ENCODE measurements at regions not wholly inside any gene's neighbourhood (a gene's known extent, or its start where the extent isn't known, plus 50 kb on each side); places are given as distances from the start of the nearest gene placed in this dataset.

DNA sequence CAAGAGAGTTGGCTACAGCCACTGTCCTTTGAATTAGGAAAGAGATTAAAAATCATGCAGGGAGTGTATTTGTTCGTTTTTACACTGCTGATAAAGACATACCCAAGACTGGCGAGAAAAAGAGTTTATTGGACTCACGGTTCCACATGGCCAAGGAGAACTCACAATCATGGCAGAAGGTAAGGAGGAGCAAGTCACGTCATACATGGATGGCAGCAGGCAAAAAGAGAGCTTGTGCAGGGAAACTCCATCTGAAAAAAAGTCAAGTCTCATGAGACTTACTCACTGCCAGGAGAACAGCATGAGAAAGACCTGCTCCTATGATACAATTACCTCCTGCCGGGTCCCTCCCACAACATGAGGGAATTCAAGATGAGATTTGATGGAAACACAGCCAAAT is 1595.2 kb downstream of the KCNT2 start:
- ATAC-seq = no peak
- Mint-ChIP-seq H3K9me3 (peaks cover 6% of the 10 kb centered on the region), H3K4me3 (no peak overlapping the region), H3K27ac (no peak overlapping the region), H3K36me3 (no peaks in the 10 kb centered on the region), H3K4me1 (no peaks in the 10 kb centered on the region), H3K27me3 (no peaks in the 10 kb centered on the region)

DNA sequence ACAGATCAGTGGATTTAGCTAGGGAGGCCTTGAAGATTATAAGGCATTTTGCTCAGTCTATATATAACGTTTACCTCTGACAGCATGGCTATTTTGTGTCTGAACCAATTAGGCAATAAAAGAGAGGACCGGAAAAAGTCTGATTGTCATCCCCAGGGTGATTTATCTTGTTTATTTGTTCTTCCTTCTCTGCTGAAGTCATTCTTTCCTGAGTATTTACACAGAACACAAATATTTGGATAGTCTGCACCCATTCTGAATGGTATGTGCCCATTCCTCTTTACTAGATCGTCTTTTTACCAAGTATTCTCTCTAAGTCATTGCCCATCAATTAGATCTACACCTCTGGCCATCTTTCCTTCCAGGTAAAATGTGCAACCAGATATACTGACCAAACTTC is 1602.9 kb downstream of the KCNT2 start:
- no peaks in the 10 kb centered on the region for H3K27me3 Mint-ChIP-seq
- H3K4me1 Mint-ChIP-seq = no peaks in the 10 kb centered on the region
- H3K36me3 Mint-ChIP-seq = no peaks in the 10 kb centered on the region
- H3K27ac Mint-ChIP-seq = no peak overlapping the region
- no peak overlapping the region for H3K4me3 Mint-ChIP-seq
- no peak for ATAC-seq
- H3K9me3 Mint-ChIP-seq = no peaks in the 10 kb centered on the region

DNA sequence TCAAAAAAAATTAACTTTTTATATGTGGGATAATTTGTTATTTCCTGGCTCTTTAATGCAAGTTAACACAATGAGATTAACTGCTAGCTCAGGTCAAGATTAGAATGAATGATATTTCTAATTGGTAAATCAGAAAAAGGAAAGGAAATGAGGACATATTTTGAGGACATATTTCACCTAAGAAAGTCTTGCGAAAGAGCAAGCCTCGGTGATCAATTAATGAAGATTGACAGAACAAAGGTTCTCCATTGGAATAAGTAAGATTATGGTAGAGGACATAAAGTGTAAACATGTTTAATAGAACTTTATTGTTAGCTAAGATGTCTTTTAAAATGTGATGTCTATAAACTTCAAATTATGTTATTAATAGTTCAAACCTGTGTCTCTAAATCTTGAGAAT is 1617.8 kb downstream of the KCNT2 start:
- Mint-ChIP-seq H3K4me3 (no peak overlapping the region), H3K36me3 (no peaks in the 10 kb centered on the region), H3K9me3 (peaks cover 3% of the 10 kb centered on the region), H3K27ac (no peak overlapping the region), H3K4me1 (no peaks in the 10 kb centered on the region), H3K27me3 (no peaks in the 10 kb centered on the region)
- no peak for ATAC-seq

DNA sequence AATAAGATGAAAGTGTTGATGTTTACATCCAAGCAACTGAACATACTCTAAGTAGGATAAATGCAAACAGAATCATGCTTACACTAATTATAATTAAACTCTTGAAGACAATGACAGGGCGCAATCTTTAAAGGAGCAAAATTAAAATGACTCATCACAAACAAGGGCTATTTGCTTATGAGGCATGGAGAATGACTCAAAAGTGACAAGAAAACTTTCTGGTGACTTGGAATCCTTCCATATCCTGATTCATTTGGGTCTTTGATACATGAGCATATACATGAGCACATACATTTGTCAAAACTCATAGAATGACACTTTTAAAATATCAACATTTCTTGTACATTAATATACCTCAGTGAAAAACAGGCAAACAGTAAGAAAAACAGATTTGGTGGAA is 1632.3 kb downstream of the KCNT2 start:
- Mint-ChIP-seq H3K4me1 (no peaks in the 10 kb centered on the region), H3K9me3 (peaks cover 6% of the 10 kb centered on the region), H3K4me3 (no peak overlapping the region), H3K36me3 (no peaks in the 10 kb centered on the region), H3K27ac (no peak overlapping the region), H3K27me3 (no peaks in the 10 kb centered on the region)
- no peak for ATAC-seq

DNA sequence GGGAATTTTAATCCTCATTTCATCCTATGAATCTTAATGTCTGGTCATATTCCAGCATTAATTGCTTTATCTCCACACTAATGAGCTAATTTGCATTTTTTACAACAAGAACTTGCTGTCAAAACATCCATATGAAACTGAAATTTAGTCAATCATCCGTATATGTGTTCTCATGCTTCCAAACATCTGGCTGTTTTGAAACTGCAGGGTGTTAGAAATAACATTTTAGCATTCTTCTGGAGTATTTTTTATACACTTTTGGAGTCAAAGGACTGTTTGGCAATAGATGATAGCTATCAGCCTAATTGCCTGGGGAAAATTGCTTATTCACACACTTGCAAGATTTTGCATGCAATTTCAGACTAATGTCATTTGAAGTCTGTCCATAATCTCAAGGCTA is 1639.3 kb downstream of the KCNT2 start:
- no peak for ATAC-seq
- no peak overlapping the region for H3K4me3 Mint-ChIP-seq

DNA sequence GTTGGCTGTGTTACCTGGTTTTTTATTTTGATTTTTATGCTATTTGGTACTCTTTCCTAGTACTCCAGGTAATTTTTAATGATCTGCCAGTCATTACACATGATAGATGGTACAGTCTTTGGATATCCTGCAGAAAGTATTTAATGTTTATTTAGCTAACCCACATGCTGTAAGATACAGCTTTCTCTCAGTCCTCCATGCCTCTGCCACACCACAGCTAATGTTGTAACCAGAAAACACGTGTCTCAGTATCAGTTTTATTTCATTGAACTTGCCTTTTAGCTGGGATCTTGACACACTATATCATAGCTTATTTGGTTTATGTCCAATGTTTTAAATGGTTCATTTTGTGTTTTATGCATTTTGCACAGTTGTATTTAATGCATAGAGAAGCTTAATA is 1648.4 kb downstream of the KCNT2 start:
- no peaks in the 10 kb centered on the region for H3K9me3 Mint-ChIP-seq
- H3K36me3 Mint-ChIP-seq = no peaks in the 10 kb centered on the region
- H3K27ac Mint-ChIP-seq = no peak overlapping the region
- no peak for ATAC-seq
- no peaks in the 10 kb centered on the region for H3K27me3 Mint-ChIP-seq
- no peak overlapping the region for H3K4me3 Mint-ChIP-seq
- H3K4me1 Mint-ChIP-seq = no peaks in the 10 kb centered on the region

More for the DNA sequence above, 1639.3 kb downstream of the KCNT2 start:
- no peaks in the 10 kb centered on the region for H3K36me3 Mint-ChIP-seq
- H3K9me3 Mint-ChIP-seq = no peaks in the 10 kb centered on the region
- H3K27ac Mint-ChIP-seq = no peak overlapping the region
- H3K4me1 Mint-ChIP-seq = no peaks in the 10 kb centered on the region
- H3K27me3 Mint-ChIP-seq = no peaks in the 10 kb centered on the region

DNA sequence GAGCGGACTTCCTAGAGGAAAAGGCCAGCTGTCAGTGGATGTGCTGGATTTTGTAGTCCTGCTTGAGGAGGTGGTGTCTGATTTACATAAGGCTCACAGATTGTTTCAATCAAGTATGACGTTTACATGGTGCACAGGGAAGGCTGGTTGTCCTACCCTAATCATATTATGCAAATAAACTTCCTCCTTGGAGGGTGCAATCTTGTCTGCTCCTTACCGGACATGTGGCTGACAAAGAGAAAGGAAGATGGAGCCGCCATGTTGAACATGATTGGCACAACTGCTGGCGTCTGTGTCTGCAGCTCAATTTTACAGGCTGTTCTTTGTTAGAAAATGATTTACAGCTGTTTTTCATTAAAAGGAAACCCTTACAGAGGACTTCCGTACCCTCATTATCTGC is 1656.1 kb downstream of the KCNT2 start:
- Mint-ChIP-seq H3K9me3 (peaks cover 6% of the 10 kb centered on the region), H3K27ac (no peak overlapping the region), H3K36me3 (no peaks in the 10 kb centered on the region), H3K4me3 (no peak overlapping the region), H3K27me3 (no peaks in the 10 kb centered on the region), H3K4me1 (no peaks in the 10 kb centered on the region)
- no peak for ATAC-seq

DNA sequence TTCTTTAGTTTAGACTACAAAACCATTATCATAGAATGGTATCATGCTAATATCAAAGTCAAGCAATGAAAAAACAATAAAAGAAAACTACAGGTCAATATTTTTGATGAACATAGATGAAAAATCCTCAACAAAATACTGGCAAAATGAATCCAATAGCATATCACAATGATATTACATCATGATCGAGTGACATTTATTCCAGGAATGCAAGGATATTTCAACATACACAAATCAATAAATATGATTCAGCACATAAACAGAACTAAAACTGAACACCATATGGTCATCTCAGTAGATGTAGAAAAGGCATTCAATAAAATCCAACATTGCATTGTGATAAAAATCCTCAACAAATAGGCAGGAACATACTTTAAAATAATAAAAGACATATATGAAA is 1657.7 kb downstream of the KCNT2 start:
- Mint-ChIP-seq H3K27me3 (no peaks in the 10 kb centered on the region), H3K9me3 (peaks cover 6% of the 10 kb centered on the region), H3K4me3 (no peak overlapping the region), H3K4me1 (no peaks in the 10 kb centered on the region), H3K36me3 (no peaks in the 10 kb centered on the region), H3K27ac (no peak overlapping the region)
- ATAC-seq = no peak

DNA sequence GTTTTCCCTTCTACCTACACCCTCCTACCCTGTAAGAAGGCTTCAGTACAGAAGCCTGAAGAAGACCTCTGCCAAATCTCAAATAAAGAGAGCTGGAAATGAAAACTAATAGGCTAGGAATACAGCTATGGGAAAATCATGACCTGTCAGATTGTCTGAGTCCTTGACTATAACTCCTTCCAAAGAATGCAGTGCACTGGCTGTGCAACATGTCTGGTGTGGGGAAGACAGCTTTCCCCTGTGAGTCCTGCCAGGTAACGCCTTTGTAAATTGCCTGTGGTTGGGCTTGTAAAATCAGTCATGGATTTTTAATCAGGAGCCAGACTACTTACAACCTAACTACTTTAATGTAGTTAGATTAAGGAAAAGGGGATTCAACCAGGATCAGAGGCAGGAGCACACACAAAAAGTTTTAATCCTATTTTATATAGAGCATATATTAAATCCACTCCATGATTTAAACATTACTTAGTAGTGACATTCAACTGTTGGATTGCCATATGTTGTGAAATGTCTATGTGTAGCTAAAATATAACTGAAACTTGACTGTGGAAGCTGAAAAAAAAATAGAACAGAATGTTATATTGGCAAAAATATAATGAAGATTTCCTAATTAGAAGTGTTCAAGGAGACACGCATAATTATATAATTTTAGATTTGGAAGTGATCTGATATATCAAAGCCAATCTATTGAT is 1667.8 kb downstream of the KCNT2 start:
- Mint-ChIP-seq H3K36me3 (no peaks in the 10 kb centered on the region), H3K27ac (no peak overlapping the region), H3K4me3 (no peak overlapping the region), H3K9me3 (no peaks in the 10 kb centered on the region), H3K4me1 (no peaks in the 10 kb centered on the region), H3K27me3 (no peaks in the 10 kb centered on the region)
- ATAC-seq = no peak

DNA sequence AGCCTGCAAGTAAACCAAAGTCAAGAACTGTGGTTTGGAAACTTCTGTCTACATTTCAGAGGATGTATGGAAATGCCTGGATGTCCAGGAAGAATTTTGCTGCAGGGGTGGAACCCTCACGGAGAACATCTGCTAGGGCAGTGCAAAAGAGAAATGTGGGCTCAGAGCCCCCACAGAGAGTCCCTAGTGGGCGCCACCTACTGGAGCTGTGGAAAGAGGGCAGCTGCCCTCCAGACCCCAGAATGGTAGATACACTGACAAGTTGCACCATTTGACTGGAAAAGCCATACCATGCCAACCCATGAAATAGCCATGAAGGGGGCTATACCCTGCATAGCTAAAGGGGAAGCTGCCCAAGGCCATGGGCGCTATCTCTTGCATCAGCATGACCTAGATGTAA is 1672.4 kb downstream of the KCNT2 start:
- no peak overlapping the region for H3K4me3 Mint-ChIP-seq
- H3K36me3 Mint-ChIP-seq = no peaks in the 10 kb centered on the region
- H3K4me1 Mint-ChIP-seq = no peaks in the 10 kb centered on the region
- no peaks in the 10 kb centered on the region for H3K27me3 Mint-ChIP-seq
- H3K9me3 Mint-ChIP-seq = peaks cover 4% of the 10 kb centered on the region
- H3K27ac Mint-ChIP-seq = no peak overlapping the region
- ATAC-seq = no peak

DNA sequence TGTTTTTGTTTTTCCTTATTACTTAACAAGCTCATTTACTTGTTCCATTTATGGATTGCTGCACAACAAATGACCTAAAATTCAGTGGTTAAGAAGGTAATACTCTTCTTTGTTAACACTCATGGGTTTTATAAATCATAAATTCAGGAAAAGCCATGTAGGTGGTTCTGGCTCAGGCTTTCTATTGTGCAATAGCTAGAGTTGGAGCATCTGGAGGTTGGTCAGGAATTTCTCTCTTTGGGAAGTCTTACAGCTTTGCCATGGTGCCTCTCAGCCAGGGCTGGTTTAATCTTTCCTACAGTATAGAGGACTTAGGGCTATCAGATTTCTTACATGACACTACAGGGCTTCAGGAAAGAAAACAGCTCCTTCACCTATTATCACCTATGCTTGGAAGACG is 1677.1 kb downstream of the KCNT2 start:
- Mint-ChIP-seq H3K27ac (no peak overlapping the region), H3K4me1 (no peaks in the 10 kb centered on the region), H3K9me3 (peaks cover 4% of the 10 kb centered on the region), H3K36me3 (no peaks in the 10 kb centered on the region), H3K27me3 (no peaks in the 10 kb centered on the region), H3K4me3 (no peak overlapping the region)
- no peak for ATAC-seq

DNA sequence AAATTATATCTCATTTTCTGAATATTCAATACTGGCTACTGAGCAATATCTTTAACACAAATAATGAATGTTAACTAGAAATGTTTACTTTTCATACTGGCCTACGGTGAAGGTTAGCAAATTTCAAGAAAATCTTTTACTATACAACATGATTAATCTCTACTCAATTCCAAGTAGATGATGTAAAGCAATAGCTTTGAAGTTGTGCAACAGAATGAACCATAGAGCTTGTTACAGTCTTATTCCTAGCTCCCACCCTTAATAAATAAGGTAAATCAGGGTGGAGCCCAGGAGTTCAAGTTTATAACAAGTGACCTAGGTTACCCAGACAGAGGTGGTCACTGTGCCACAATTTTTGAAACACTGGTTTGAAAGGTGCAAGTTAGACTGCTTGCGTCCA is 1678.1 kb downstream of the KCNT2 start:
- no peak overlapping the region for H3K27ac Mint-ChIP-seq
- no peaks in the 10 kb centered on the region for H3K36me3 Mint-ChIP-seq
- no peaks in the 10 kb centered on the region for H3K4me1 Mint-ChIP-seq
- H3K9me3 Mint-ChIP-seq = peaks cover 4% of the 10 kb centered on the region
- no peak for ATAC-seq
- no peak overlapping the region for H3K4me3 Mint-ChIP-seq
- H3K27me3 Mint-ChIP-seq = no peaks in the 10 kb centered on the region

DNA sequence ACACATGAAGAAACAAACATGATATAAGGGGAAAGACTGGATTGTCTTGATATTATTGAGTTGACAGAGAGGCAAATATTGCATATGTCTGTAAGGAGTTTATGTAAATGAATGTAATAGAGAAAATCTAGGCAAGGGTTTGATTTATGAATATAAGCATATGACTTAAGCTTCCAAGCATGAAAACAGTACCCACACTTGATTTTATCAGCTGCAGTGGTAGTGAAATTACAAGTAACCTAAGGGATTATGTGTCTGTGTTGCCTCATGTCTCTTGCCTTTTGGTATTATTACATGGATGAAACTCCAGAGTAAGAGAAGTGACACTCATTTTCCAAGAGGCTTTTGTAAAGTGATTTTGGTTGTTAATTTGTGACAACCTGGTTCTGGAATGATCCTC is 1678.9 kb downstream of the KCNT2 start:
- no peak for ATAC-seq
- H3K27ac Mint-ChIP-seq = no peak overlapping the region
- no peaks in the 10 kb centered on the region for H3K36me3 Mint-ChIP-seq
- no peaks in the 10 kb centered on the region for H3K27me3 Mint-ChIP-seq
- H3K4me1 Mint-ChIP-seq = no peaks in the 10 kb centered on the region
- no peak overlapping the region for H3K4me3 Mint-ChIP-seq
- no peaks in the 10 kb centered on the region for H3K9me3 Mint-ChIP-seq

DNA sequence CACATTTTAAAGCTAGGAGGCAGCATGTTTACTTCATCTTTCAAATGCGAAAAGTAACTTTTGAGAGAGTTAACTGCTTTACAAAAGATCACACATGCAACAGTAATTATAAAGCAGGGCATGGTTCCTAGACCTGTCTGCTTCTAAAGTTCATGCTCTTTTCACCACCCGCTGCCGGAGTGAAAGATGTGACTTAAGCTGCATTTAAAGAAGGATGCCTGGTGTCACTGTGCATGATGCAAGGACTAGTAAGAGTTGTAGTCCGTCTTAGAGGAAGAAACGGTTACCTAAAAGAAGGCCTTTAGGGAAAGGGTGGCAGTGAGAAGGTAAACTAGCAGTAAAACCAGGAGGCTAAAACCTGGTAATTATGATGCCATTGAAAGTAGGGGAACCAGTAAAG is 1689.1 kb downstream of the KCNT2 start:
- no peaks in the 10 kb centered on the region for H3K27me3 Mint-ChIP-seq
- H3K4me1 Mint-ChIP-seq = no peaks in the 10 kb centered on the region
- H3K9me3 Mint-ChIP-seq = no peaks in the 10 kb centered on the region
- no peak for ATAC-seq
- no peaks in the 10 kb centered on the region for H3K36me3 Mint-ChIP-seq
- no peak overlapping the region for H3K27ac Mint-ChIP-seq
- no peak overlapping the region for H3K4me3 Mint-ChIP-seq

DNA sequence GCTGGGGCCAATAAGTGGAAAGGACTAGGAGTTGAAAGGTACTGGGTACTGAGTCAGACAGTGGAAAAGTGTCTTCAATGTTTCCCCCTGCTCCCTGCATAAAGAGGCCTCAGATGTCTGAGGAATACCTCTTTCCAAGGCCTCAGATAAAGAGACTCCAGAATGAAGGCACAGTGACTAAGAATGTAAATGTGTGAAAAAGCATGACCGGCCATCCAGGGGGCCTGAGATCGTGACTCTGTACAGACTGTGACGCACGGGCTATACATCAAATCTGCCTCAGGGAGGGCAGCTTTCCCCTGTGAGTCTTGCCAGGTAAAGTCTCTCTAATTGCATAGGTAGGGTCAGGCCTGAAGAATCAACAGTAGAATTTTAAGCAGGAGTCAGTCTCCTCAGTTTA is 1690.5 kb downstream of the KCNT2 start:
- ATAC-seq = no peak

DNA sequence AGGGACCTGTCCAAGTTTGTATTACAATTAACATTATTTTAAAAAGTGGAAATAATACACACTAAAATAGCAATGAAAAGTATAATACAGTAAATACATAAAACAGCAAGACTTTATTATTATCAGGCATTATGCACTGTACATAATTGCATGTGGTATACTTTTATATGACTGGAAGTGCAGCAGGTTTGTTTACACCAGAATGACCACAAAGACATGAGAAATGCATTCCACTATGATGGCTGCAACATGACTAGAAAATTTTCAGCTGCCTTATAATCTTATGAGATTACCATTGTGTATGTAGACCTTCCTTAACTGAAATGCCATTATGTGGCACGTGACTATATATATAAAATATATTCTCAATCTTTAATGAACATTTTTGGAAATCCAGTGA is 1699.6 kb downstream of the KCNT2 start:
- ATAC-seq = no peak
- Mint-ChIP-seq H3K36me3 (no peaks in the 10 kb centered on the region), H3K27ac (no peak overlapping the region), H3K4me3 (no peak overlapping the region), H3K27me3 (no peaks in the 10 kb centered on the region), H3K9me3 (no peaks in the 10 kb centered on the region), H3K4me1 (no peaks in the 10 kb centered on the region)

More for the DNA sequence above, 1690.5 kb downstream of the KCNT2 start:
- H3K9me3 Mint-ChIP-seq = no peaks in the 10 kb centered on the region
- H3K4me1 Mint-ChIP-seq = no peaks in the 10 kb centered on the region
- no peaks in the 10 kb centered on the region for H3K27me3 Mint-ChIP-seq
- no peaks in the 10 kb centered on the region for H3K36me3 Mint-ChIP-seq
- H3K4me3 Mint-ChIP-seq = no peak overlapping the region
- H3K27ac Mint-ChIP-seq = no peak overlapping the region

DNA sequence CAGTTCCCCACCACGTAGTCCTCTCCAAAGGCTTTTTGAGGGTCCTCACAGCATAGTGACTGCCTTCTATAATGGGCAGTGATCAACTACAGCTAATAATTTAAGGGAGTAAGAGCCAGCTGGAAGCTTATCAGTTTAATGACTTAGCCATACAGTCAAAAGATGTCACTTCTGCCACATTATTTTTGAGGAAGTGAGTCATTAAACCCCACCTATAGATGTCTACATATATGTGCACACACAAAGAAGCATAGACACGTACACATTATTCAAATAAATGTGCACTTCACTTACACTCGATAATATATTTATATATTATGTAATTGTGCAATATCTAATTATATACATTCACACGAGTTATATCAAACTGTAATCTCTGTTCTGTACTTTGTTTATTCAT is 1704.7 kb downstream of the KCNT2 start:
- Mint-ChIP-seq H3K36me3 (no peaks in the 10 kb centered on the region), H3K4me3 (no peak overlapping the region), H3K27ac (no peak overlapping the region), H3K27me3 (no peaks in the 10 kb centered on the region), H3K9me3 (peaks cover 5% of the 10 kb centered on the region), H3K4me1 (no peaks in the 10 kb centered on the region)
- no peak for ATAC-seq

All from stimulated activated memory B cell treated with anti-CD40 and anti-IgM and Interleukin-4, amounts not matched to agents 10 μg/mL and 1 μg/mL and 100 μg/mL, for 72 hours (primary cell).